ENCODE measurements at regions not wholly inside any gene's neighbourhood (a gene's known extent, or its start where the extent isn't known, plus 50 kb on each side); places are given as distances from the start of the nearest gene placed in this dataset.

DNA sequence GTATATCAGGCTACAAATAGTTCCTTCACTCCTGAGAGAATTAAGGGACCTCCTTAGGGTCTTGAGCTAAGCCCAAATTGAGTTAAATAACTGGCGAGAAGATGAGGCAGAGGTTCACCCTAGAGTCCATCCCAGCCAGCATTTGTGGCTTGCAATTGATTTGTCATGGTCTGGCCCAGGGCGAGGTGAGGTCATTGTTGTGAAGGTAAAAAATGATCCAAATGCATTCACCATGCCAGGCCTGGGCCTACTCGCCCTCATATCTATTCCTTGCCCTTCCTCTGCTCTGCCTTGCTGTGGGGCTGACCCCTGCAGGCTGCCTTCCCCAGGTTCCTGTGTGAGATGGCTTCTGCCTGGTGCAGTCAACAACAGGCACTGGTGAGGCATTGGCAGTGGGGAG, 207.2 kb downstream of the ZNF365 start:
- TF ChIP-seq, protein P1, sequence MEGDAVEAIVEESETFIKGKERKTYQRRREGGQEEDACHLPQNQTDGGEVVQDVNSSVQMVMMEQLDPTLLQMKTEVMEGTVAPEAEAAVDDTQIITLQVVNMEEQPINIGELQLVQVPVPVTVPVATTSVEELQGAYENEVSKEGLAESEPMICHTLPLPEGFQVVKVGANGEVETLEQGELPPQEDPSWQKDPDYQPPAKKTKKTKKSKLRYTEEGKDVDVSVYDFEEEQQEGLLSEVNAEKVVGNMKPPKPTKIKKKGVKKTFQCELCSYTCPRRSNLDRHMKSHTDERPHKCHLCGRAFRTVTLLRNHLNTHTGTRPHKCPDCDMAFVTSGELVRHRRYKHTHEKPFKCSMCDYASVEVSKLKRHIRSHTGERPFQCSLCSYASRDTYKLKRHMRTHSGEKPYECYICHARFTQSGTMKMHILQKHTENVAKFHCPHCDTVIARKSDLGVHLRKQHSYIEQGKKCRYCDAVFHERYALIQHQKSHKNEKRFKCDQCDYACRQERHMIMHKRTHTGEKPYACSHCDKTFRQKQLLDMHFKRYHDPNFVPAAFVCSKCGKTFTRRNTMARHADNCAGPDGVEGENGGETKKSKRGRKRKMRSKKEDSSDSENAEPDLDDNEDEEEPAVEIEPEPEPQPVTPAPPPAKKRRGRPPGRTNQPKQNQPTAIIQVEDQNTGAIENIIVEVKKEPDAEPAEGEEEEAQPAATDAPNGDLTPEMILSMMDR (IDR thresholded peaks at IDR 0.05): no peak
- TF ChIP-seq POLR2A (IDR thresholded peaks at IDR 0.05): no peak
